ENCODE measurements at regions not wholly inside any gene's neighbourhood (a gene's known extent, or its start where the extent isn't known, plus 50 kb on each side); places are given as distances from the start of the nearest gene placed in this dataset.
"Not testable (repeated sequence)": the region's sequence is repeated elsewhere in the genome, so short reads cannot be mapped to it uniquely, and the experiment has no call there.

- ATAC-seq (ENCODE audit: insufficient number of reproducible peaks, low FRiP score, low read depth) (no peak), DNase-seq (ENCODE audit: low spot score) (no peak)
- H3K4me1 ChIP-seq (ENCODE audit: control insufficient read depth in 1 of 2, low read depth in 2 of 2) = no peaks in the 10 kb centered on the region
- TF ChIP-seq CTCF (IDR thresholded peaks at IDR 0.05) = no peak
- H3K27ac ChIP-seq = no peak overlapping the region
- no peaks in the 10 kb centered on the region for H3K9me3 ChIP-seq
- H3K36me3 ChIP-seq = no peaks in the 10 kb centered on the region
- H3K4me3 ChIP-seq = no peak overlapping the region
- H3K27me3 ChIP-seq (replicated peaks; ENCODE audit: insufficient read depth) = no peaks in the 10 kb centered on the region
These were observed 198.9 kb upstream of the SFSWAP start for GRCh38 chr12:131511803-131512561.

- H3K27me3 ChIP-seq (replicated peaks; ENCODE audit: insufficient read depth) = no peaks in the 10 kb centered on the region
- no peaks in the 10 kb centered on the region for H3K4me1 ChIP-seq (ENCODE audit: control insufficient read depth in 1 of 2, low read depth in 2 of 2)
- no peak overlapping the region for H3K4me3 ChIP-seq
- no peak for TF ChIP-seq CTCF (IDR thresholded peaks at IDR 0.05)
- ATAC-seq (ENCODE audit: insufficient number of reproducible peaks, low FRiP score, low read depth) (no peak), DNase-seq (ENCODE audit: low spot score) (no peak)
- H3K9me3 ChIP-seq = peaks cover 3% of the 10 kb centered on the region
- H3K36me3 ChIP-seq = no peaks in the 10 kb centered on the region
- no peak overlapping the region for H3K27ac ChIP-seq
These were observed 197.3 kb upstream of the SFSWAP start for GRCh38 chr12:131513606-131514005.

- not testable (repeated sequence) for H3K9me3 ChIP-seq; H3K4me3 ChIP-seq; H3K36me3 ChIP-seq; ATAC-seq (ENCODE audit: insufficient number of reproducible peaks, low FRiP score, low read depth); H3K4me1 ChIP-seq (ENCODE audit: control insufficient read depth in 1 of 2, low read depth in 2 of 2); H3K27me3 ChIP-seq (replicated peaks; ENCODE audit: insufficient read depth); DNase-seq (ENCODE audit: low spot score); H3K27ac ChIP-seq
These were observed 190.3 kb upstream of the SFSWAP start for GRCh38 chr12:131520553-131520952.

GRCh38 chr12:131521326-131521725 is 189.6 kb upstream of the SFSWAP start:
- H3K4me3 ChIP-seq = no peak overlapping the region
- H3K4me1 ChIP-seq (ENCODE audit: control insufficient read depth in 1 of 2, low read depth in 2 of 2) = no peaks in the 10 kb centered on the region
- TF ChIP-seq CTCF (IDR thresholded peaks at IDR 0.05) = no peak
- no peaks in the 10 kb centered on the region for H3K27me3 ChIP-seq (replicated peaks; ENCODE audit: insufficient read depth)
- no peaks in the 10 kb centered on the region for H3K36me3 ChIP-seq
- H3K27ac ChIP-seq = no peak overlapping the region
- peaks cover 3% of the 10 kb centered on the region for H3K9me3 ChIP-seq
- ATAC-seq (ENCODE audit: insufficient number of reproducible peaks, low FRiP score, low read depth) (no peak), DNase-seq (ENCODE audit: low spot score) (no peak)

- no peak overlapping the region for H3K4me3 ChIP-seq
- H3K27ac ChIP-seq = no peak overlapping the region
- H3K36me3 ChIP-seq = no peaks in the 10 kb centered on the region
- ATAC-seq (ENCODE audit: insufficient number of reproducible peaks, low FRiP score, low read depth) (no peak), DNase-seq (ENCODE audit: low spot score) (no peak)
- TF ChIP-seq CTCF (IDR thresholded peaks at IDR 0.05) = no peak
- H3K4me1 ChIP-seq (ENCODE audit: control insufficient read depth in 1 of 2, low read depth in 2 of 2) = no peaks in the 10 kb centered on the region
- no peaks in the 10 kb centered on the region for H3K27me3 ChIP-seq (replicated peaks; ENCODE audit: insufficient read depth)
- no peaks in the 10 kb centered on the region for H3K9me3 ChIP-seq
These were observed 184.9 kb upstream of the SFSWAP start for GRCh38 chr12:131525795-131526508.

All from thoracic aorta (tissue), 2 donors.